Fibroblast of the aortic adventitia (primary cell): ENCODE measurements at regions not wholly inside any gene's neighbourhood (a gene's known extent, or its start where the extent isn't known, plus 50 kb on each side); places are given as distances from the start of the nearest gene placed in this dataset.

Experiments used
- DNase-seq: peaks from one replicate; pipeline ENCODE4 v3.0.0-alpha.2; 2010; ENCODE audit warnings: low read depth
- H3K4me3 ChIP-seq: 2 replicates; pipeline ENCODE4 v1.5.1; 2011; ENCODE audit warnings: low read depth, mild to moderate bottlenecking, control low read depth, low read length, moderate library complexity
- CTCF ChIP-seq: IDR thresholded peaks from 2 replicates; pipeline ENCODE4 v1.5.1; 2011; ENCODE audit warnings: mild to moderate bottlenecking, low read length, control low read depth, inconsistent platforms; ENCODE audit not compliant: insufficient read depth

GRCh38 chr2:234334151-234334550, 162.7 kb downstream of the ARL4C start:
- no peak overlapping the region for H3K4me3 ChIP-seq
- no peak for TF ChIP-seq CTCF
- peak; percentile 20 for DNase-seq

GRCh38 chr2:234333168-234334130, 163.4 kb downstream of the ARL4C start:
- no peak for TF ChIP-seq CTCF
- no peak overlapping the region for H3K4me3 ChIP-seq
- peak; percentile 25 for DNase-seq

GRCh38 chr2:234331966-234332365, 164.9 kb downstream of the ARL4C start:
- DNase-seq = no peak
- no peak overlapping the region for H3K4me3 ChIP-seq
- TF ChIP-seq CTCF = no peak

GRCh38 chr2:234331566-234331965, 165.3 kb downstream of the ARL4C start:
- DNase-seq = no peak
- TF ChIP-seq CTCF = no peak
- H3K4me3 ChIP-seq = no peak overlapping the region

- no peak overlapping the region for H3K4me3 ChIP-seq
- TF ChIP-seq CTCF = no peak
- no peak for DNase-seq
Measured at GRCh38 chr2:234330902-234331301, 166.0 kb downstream of the ARL4C start.

- peak; percentile 51 for DNase-seq
Measured at GRCh38 chr2:234329202-234329960, 167.5 kb downstream of the ARL4C start.

More at GRCh38 chr2:234329202-234329960, 167.5 kb downstream of the ARL4C start:
- no peak overlapping the region for H3K4me3 ChIP-seq
- TF ChIP-seq CTCF = no peak
